Duodenal mucosa (tissue), 2 donors: ENCODE measurements at regions not wholly inside any gene's neighbourhood (a gene's known extent, or its start where the extent isn't known, plus 50 kb on each side); places are given as distances from the start of the nearest gene placed in this dataset.

Source experiments
- H3K27ac ChIP-seq: one replicate; pipeline ENCODE4 v1.7.0; 2013; ENCODE audit warnings: low read depth, low read length
- H3K27me3 ChIP-seq, 2 donors: one replicate each; pipeline ENCODE4 v1.7.0; 2013; ENCODE audit warnings: low read length in 2 of 2, control low read depth in 1 of 2; ENCODE audit not compliant: insufficient read depth in 2 of 2, control insufficient read depth in 1 of 2
- H3K36me3 ChIP-seq, 2 donors: one replicate each; pipeline ENCODE4 v1.7.0; 2013; ENCODE audit warnings: low read length in 2 of 2, control low read depth in 1 of 2; ENCODE audit not compliant: insufficient read depth in 2 of 2, control insufficient read depth in 1 of 2
- H3K4me1 ChIP-seq, 2 donors: one replicate each; pipeline ENCODE4 v1.7.0; 2013; ENCODE audit warnings: low read length in 2 of 2, control low read depth in 1 of 2; ENCODE audit not compliant: insufficient read depth in 2 of 2, control insufficient read depth in 1 of 2
- H3K4me3 ChIP-seq, 2 donors: one replicate each; pipeline ENCODE4 v1.7.0; 2013; ENCODE audit warnings: low read length in 2 of 2, low read depth in 1 of 2
- H3K9ac ChIP-seq, 2 donors: one replicate each; pipeline ENCODE4 v1.7.0; 2013; ENCODE audit warnings: low read length in 2 of 2, low read depth in 1 of 2
- H3K9me3 ChIP-seq, 2 donors: one replicate each; pipeline ENCODE4 v1.7.0; 2013; ENCODE audit warnings: low read length in 2 of 2, control low read depth in 1 of 2; ENCODE audit not compliant: control insufficient read depth in 1 of 2

DNA sequence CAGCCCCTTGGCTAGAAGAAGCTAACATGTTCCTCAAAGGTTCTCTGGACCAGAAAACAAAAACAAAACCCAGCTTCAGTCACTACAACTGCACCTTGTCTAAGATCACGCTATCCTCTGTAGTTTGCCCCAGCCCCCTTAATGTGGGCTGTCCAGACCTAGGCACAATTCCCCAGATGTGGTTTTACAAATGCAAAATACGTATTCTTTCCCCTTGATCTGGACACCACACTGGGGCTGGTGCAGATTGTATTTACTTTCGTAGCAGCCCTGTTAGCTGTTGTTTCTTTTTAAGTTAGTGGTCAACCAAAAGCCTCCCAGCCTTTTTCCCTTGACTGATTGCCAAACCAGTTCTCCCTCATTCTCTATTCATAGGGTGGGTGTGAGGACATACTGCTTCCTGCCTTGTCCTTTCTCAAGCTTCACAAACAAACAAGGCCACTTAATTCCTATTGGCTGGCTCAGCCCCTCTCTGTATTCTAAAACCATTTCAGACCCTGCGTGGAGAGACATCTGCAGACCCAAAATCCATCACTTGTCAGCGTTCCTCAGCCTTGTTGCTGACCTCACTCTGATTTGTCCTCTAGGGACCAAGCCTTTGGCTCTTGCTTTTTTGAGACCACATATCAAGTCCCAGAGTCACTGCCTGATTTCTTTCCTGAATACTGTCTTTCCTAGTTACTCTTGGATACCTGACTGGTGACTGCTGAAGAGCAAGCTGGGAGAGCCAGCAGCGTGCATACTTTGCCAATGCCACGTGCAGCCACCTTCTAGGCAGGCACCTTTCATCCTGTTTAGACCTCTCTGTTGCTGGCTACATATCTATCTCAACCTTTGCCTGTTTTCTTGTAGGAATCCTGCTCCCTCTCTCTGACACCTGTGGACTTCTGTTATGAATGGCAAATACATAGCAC lies 96.4 kb upstream of the RAB3GAP2 start:
- Histone ChIP-seq H3K4me1 (no peaks in the 10 kb centered on the region), H3K4me3 (no peak overlapping the region), H3K27ac (no peak overlapping the region), H3K36me3 (no peaks in the 10 kb centered on the region), H3K9ac (no peak overlapping the region), H3K9me3 (no peaks in the 10 kb centered on the region), H3K27me3 (no peaks in the 10 kb centered on the region)

DNA sequence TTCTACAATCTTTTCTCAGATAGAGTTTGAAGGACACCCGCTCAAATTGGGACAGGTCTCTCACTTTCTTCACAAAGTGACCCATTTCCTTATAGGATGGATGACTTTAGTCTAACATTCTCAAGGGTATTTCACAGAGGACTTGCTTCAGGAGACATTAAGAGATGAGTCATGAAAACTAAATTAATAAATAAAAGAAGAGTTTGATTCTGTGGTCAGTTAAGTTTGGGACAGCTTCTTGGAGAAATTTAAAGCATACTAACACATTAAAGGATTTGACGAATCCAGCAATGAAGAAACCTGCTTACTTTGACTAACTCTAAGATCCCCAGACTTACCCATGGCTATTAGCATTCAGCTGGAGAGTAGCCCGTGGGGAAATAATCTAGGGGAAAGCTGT lies 95.6 kb upstream of the RAB3GAP2 start:
- Histone ChIP-seq H3K4me3 (no peak overlapping the region), H3K27me3 (no peaks in the 10 kb centered on the region), H3K9ac (no peak overlapping the region), H3K36me3 (no peaks in the 10 kb centered on the region), H3K27ac (no peak overlapping the region), H3K9me3 (no peaks in the 10 kb centered on the region), H3K4me1 (no peaks in the 10 kb centered on the region)

DNA sequence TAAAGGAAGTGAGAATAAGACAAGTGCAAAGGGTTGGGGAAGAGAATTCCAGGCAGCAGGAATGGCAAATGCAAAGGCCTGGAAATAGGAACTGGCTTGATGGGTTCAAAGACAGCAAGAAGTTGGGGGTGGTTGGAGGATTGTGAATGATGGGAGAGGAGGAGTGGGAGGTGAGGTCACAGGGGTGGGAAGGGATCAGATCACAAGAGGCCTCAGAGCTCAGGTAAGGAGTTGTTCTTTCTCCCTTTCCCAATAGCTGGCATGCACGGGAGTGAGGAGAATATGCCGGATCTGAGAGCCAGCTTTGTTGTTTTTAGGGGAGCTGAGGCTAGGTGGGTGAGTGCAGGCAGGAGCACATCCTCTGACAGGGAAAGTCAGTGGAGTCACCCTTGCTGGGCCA lies 94.0 kb upstream of the RAB3GAP2 start:
- H3K4me1 ChIP-seq, result no peaks in the 10 kb centered on the region
- H3K27ac ChIP-seq, result no peak overlapping the region
- no peak overlapping the region for H3K9ac ChIP-seq
- H3K9me3 ChIP-seq, result no peaks in the 10 kb centered on the region
- H3K4me3 ChIP-seq, result no peak overlapping the region
- no peaks in the 10 kb centered on the region for H3K36me3 ChIP-seq
- H3K27me3 ChIP-seq, result no peaks in the 10 kb centered on the region

DNA sequence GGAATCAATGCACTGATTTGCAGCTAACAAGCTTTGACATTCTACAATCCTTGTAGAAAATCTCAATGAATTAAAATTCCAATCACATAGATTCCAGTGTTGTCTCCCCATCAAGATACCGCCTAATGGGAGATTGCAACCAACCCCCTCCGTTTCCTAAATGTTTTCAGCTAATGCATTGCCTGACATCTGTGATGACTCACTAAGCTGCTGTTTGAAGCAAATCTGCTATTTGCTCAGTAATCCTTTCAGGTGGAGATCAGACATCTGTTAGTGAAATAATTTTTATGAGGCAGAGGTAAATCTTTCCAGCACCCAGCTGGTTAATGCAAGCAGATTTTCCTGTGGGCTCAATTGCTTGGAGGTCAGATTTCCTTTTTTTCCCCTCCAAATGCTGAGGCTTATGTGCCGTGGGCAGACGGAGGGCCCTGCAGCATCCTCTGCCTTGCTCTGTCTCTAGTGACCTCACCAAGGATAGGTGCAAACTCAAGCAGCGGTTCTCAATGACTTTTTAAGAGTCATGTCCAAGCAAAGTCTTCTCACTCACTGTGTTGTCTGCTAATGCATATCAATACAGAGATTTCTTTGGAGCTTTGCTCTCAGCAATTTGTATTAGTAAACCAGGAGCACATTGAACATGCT lies 91.1 kb upstream of the RAB3GAP2 start:
- no peak overlapping the region for H3K4me3 ChIP-seq
- no peak overlapping the region for H3K27ac ChIP-seq
- no peaks in the 10 kb centered on the region for H3K36me3 ChIP-seq
- H3K27me3 ChIP-seq, result no peaks in the 10 kb centered on the region
- no peaks in the 10 kb centered on the region for H3K4me1 ChIP-seq
- H3K9ac ChIP-seq, result no peak overlapping the region
- H3K9me3 ChIP-seq, result no peaks in the 10 kb centered on the region

DNA sequence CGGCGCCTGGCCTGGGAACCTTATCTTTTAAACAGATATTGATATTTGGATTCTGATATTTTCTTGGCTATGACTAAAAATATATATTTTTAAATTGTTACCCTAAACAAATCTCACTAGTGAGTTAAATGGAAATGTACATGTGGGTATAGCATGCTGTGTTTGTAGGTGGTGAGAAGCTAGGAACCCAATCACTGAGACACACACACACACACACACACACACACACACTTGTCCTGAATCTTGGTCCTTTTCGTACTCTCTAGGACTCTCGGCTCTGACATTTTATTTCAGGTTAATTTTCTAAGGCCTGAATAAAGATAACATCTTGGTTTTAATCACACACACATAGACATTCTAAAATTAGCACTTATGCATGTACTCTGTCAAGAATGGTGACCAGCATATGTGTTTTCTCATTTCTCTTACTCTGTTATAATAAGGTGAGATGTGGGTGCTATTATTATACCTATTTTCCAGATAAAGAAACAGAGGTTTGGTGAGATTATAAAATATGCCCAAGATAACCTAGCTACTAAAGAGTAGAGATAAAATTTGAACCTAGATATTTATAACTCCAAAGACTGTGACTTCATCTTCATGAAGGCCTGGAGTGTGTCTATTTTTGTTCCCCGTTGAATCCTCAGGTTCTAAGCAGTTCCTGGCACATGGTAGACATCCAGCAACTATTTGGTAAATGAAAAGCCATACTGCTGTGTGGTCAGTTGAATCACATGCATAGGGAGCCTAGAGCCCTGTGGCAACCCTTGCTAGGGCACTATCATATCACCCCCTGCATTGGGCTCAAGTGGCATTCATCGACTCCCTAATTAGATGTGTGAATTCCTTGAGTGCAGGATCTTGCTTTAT lies 85.0 kb upstream of the RAB3GAP2 start:
- Histone ChIP-seq H3K36me3 (no peaks in the 10 kb centered on the region), H3K9ac (no peak overlapping the region), H3K4me1 (no peaks in the 10 kb centered on the region), H3K27me3 (no peaks in the 10 kb centered on the region), H3K27ac (no peak overlapping the region), H3K9me3 (no peaks in the 10 kb centered on the region), H3K4me3 (no peak overlapping the region)

DNA sequence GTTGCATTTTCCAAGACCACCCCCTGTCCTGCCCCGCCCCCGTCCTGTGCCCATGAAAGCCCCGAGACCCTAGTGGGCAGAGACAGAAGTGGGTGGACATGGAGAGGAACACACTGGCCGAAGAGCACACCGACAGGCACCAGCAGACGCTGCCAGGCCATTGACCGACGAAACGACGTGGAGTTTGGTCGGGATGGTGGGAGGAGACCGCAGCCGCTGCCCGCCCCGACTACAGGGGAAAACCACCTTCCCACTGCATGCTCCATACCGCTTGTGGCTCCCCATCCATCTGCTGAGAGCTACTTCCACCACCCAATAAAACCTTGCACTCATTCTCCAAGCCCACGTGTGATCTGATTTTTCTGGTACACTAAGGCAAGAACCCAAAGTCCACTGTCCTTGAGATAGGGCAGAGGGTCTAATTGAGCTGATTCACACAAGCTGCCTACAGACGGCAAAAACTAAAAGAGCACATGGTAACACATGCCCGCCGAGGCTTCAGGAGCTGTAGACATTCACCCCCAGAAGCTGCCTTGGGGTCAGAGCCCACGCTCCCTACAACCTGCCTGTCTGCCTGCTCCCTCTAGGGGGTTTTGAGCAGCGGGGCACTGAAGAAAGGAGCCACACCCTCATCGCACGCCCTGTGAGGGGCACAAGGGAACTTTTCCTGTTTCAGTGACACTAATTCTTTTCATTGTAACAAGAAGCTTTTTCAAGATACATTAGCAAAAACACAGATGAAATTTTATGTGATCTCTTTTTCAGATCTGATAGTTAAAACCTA lies 81.2 kb upstream of the RAB3GAP2 start:
- Histone ChIP-seq H3K27me3 (no peaks in the 10 kb centered on the region), H3K36me3 (no peaks in the 10 kb centered on the region), H3K27ac (no peak overlapping the region), H3K9ac (no peak overlapping the region), H3K4me1 (no peaks in the 10 kb centered on the region), H3K9me3 (no peaks in the 10 kb centered on the region), H3K4me3 (no peak overlapping the region)

DNA sequence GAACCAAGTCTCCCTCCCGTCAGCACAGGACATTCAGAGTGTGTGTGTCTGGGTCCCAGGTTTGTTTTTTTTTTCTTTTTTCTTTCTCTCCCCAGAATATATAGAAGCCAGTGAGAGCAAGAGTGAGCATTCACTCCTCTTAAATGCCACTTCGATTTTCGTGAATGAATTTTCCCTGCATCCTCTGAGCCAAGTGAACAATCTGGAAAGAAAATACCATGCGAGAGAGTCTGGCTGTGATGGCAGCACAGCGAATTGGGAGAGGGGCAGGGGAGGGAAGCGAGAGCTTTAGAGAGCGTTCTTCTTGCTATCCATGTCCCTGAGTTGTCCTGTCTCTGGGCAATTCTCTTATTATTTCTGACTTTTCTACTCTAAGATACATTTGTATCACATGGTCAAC lies 76.0 kb upstream of the RAB3GAP2 start:
- Histone ChIP-seq H3K27ac (no peak overlapping the region), H3K9me3 (no peaks in the 10 kb centered on the region), H3K27me3 (no peaks in the 10 kb centered on the region), H3K9ac (no peak overlapping the region), H3K4me3 (no peak overlapping the region), H3K4me1 (no peaks in the 10 kb centered on the region), H3K36me3 (no peaks in the 10 kb centered on the region)

DNA sequence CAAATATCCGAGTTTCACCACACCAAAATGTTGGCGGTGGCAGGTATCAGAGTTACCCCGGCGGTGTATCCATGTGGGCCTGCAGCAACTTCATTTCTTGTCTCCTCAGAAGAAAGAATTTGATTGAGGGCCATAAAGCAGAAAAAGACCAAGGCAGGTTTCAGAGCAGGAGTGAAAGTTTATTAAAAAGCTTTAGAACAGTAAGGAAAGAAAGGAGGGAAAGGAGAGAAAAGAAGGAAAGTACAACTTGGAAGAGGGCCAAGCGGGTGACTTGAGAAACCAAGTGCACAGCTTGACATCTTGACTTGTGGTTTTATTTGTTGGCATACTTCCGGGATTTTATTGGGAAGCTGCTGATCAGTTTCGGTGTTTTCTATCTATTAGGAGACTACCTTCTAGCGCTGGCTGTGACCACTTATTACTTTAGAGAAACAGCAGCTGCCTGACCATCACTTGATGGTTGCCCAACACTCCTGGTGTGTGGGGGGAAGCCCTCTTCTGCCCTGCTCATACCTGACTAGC lies 75.5 kb upstream of the RAB3GAP2 start:
- H3K9ac ChIP-seq, result no peak overlapping the region
- no peaks in the 10 kb centered on the region for H3K36me3 ChIP-seq
- H3K4me3 ChIP-seq, result no peak overlapping the region
- H3K9me3 ChIP-seq, result no peaks in the 10 kb centered on the region
- H3K27me3 ChIP-seq, result no peaks in the 10 kb centered on the region
- H3K4me1 ChIP-seq, result no peaks in the 10 kb centered on the region
- H3K27ac ChIP-seq, result no peak overlapping the region

DNA sequence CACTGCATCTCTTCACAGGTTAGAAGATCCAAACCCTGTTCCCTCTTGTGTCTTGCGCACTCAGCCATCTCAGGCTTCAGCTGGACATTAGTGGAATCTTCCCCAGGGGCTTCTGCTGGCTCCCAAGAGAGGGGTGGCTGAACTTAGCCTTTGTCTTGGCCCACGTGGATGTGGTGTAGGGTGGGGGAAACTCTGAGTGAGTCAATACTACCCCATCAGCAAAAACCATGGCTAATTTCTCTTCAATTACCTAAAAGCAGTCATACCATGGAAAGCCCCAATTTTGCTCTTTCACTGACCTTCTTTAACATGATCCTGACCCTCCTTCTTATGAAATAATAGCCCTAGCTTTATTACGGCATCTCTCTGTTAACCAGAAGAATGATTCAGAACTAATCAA lies 72.5 kb upstream of the RAB3GAP2 start:
- no peaks in the 10 kb centered on the region for H3K9me3 ChIP-seq
- no peaks in the 10 kb centered on the region for H3K4me1 ChIP-seq

More for the DNA sequence above, 72.5 kb upstream of the RAB3GAP2 start:
- Histone ChIP-seq H3K9ac (no peak overlapping the region), H3K36me3 (no peaks in the 10 kb centered on the region), H3K27ac (no peak overlapping the region), H3K4me3 (no peak overlapping the region), H3K27me3 (no peaks in the 10 kb centered on the region)
